ENCODE measurements at regions not wholly inside any gene's neighbourhood (a gene's known extent, or its start where the extent isn't known, plus 50 kb on each side); places are given as distances from the start of the nearest gene placed in this dataset.

- Histone ChIP-seq H3K9me3 (ENCODE audit: insufficient read depth, low read depth) (no peaks in the 10 kb centered on the region), H3K4me1 (replicated peaks; ENCODE audit: insufficient read depth) (no peaks in the 10 kb centered on the region), H3K9me2 (ENCODE audit: insufficient read depth) (no peaks in the 10 kb centered on the region), H3K27ac (no peak overlapping the region), H2AFZ (no peak overlapping the region), H3K79me2 (ENCODE audit: low read depth) (no peaks in the 10 kb centered on the region), H3K36me3 (ENCODE audit: low read depth) (no peaks in the 10 kb centered on the region), H4K20me1 (ENCODE audit: insufficient read depth) (no peaks in the 10 kb centered on the region), H3K27me3 (ENCODE audit: insufficient read depth, low read depth) (no peaks in the 10 kb centered on the region), H3K4me2 (no peak overlapping the region), H3K4me3 (no peak overlapping the region), H3F3A (ENCODE audit: insufficient read depth, low read depth) (no peaks in the 10 kb centered on the region)
- intact Hi-C loops (cut with micrococcal nuclease; ENCODE audit: unreplicated experiment) = no loop called here
- no peak for DNase-seq
- POLR2A ChIA-PET (ENCODE audit: unreplicated experiment) = no interaction called here
- no TSS peak for BruUV-seq (replicated peaks)
- CTCF ChIA-PET = no interaction called here
- no peak for TF ChIP-seq EZH2 (IDR thresholded peaks at IDR 0.05; ENCODE audit: low read depth)
- TF ChIP-seq, protein P1, sequence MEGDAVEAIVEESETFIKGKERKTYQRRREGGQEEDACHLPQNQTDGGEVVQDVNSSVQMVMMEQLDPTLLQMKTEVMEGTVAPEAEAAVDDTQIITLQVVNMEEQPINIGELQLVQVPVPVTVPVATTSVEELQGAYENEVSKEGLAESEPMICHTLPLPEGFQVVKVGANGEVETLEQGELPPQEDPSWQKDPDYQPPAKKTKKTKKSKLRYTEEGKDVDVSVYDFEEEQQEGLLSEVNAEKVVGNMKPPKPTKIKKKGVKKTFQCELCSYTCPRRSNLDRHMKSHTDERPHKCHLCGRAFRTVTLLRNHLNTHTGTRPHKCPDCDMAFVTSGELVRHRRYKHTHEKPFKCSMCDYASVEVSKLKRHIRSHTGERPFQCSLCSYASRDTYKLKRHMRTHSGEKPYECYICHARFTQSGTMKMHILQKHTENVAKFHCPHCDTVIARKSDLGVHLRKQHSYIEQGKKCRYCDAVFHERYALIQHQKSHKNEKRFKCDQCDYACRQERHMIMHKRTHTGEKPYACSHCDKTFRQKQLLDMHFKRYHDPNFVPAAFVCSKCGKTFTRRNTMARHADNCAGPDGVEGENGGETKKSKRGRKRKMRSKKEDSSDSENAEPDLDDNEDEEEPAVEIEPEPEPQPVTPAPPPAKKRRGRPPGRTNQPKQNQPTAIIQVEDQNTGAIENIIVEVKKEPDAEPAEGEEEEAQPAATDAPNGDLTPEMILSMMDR (conservative IDR thresholded peaks at IDR 0.05) = no peak
Observed at GRCh38 chr4:55272102-55272501, 73.9 kb upstream of the SRD5A3 start.

- POLR2A ChIA-PET (ENCODE audit: unreplicated experiment) = no interaction called here
Observed at GRCh38 chr4:55272589-55272988, 73.5 kb upstream of the SRD5A3 start.

GRCh38 chr4:55277011-55277410 is 69.0 kb upstream of the SRD5A3 start:
- intact Hi-C loops (cut with micrococcal nuclease; ENCODE audit: unreplicated experiment) = no loop called here
- DNase-seq = no peak
- TF ChIP-seq EZH2 (IDR thresholded peaks at IDR 0.05; ENCODE audit: low read depth) = no peak
- TF ChIP-seq, protein P1 (conservative IDR thresholded peaks at IDR 0.05) = no peak
- Histone ChIP-seq H3K9me3 (ENCODE audit: insufficient read depth, low read depth) (peaks cover 3% of the 10 kb centered on the region; the same call in 1 of the 2 replicates), H3K4me1 (replicated peaks; ENCODE audit: insufficient read depth) (no peaks in the 10 kb centered on the region), H3K4me2 (no peak overlapping the region), H3K9me2 (ENCODE audit: insufficient read depth) (no peaks in the 10 kb centered on the region), H3K27me3 (ENCODE audit: insufficient read depth, low read depth) (no peaks in the 10 kb centered on the region), H4K20me1 (ENCODE audit: insufficient read depth) (no peaks in the 10 kb centered on the region), H2AFZ (no peak overlapping the region), H3K79me2 (ENCODE audit: low read depth) (no peaks in the 10 kb centered on the region), H3F3A (ENCODE audit: insufficient read depth, low read depth) (no peaks in the 10 kb centered on the region), H3K27ac (no peak overlapping the region), H3K4me3 (no peak overlapping the region), H3K36me3 (ENCODE audit: low read depth) (no peaks in the 10 kb centered on the region)
- POLR2A ChIA-PET (ENCODE audit: unreplicated experiment) = no interaction called here
- CTCF ChIA-PET = no interaction called here
- BruUV-seq (replicated peaks) = no TSS peak

More at GRCh38 chr4:55272589-55272988, 73.5 kb upstream of the SRD5A3 start:
- BruUV-seq (replicated peaks) = no TSS peak
- Histone ChIP-seq H3K9me2 (ENCODE audit: insufficient read depth) (no peaks in the 10 kb centered on the region), H2AFZ (no peak overlapping the region), H3F3A (ENCODE audit: insufficient read depth, low read depth) (no peaks in the 10 kb centered on the region), H3K4me2 (no peak overlapping the region), H3K4me3 (no peak overlapping the region), H3K27ac (no peak overlapping the region), H3K36me3 (ENCODE audit: low read depth) (no peaks in the 10 kb centered on the region), H3K27me3 (ENCODE audit: insufficient read depth, low read depth) (no peaks in the 10 kb centered on the region), H3K4me1 (replicated peaks; ENCODE audit: insufficient read depth) (no peaks in the 10 kb centered on the region), H3K79me2 (ENCODE audit: low read depth) (no peaks in the 10 kb centered on the region), H4K20me1 (ENCODE audit: insufficient read depth) (no peaks in the 10 kb centered on the region), H3K9me3 (ENCODE audit: insufficient read depth, low read depth) (no peaks in the 10 kb centered on the region)
- DNase-seq = no peak
- CTCF ChIA-PET = no interaction called here
- intact Hi-C loops (cut with micrococcal nuclease; ENCODE audit: unreplicated experiment) = no loop called here
- TF ChIP-seq, protein P1 (conservative IDR thresholded peaks at IDR 0.05) = no peak
- no peak for TF ChIP-seq EZH2 (IDR thresholded peaks at IDR 0.05; ENCODE audit: low read depth)
